Endothelial cell of umbilical vein (primary cell): ENCODE measurements at regions not wholly inside any gene's neighbourhood (a gene's known extent, or its start where the extent isn't known, plus 50 kb on each side); places are given as distances from the start of the nearest gene placed in this dataset.

ENCODE experiments used
- BruUV-seq: library from RNA; stranded (reverse); fragments of 400-500 nt; replicated peaks from 2 replicates; lab custom pipeline; 2021; lab: Mats Ljungman, UMichigan
- CTCF ChIA-PET: fragments of 300-600, 350-600 bp; sonication (Branson Sonifier 250); formaldehyde crosslinking; loops from one replicate; lab custom pipeline; 2021; ENCODE audit warnings: antibody characterized with exemption, inconsistent platforms; lab: Charles Lee
- POLR2A ChIA-PET: fragments of 300-600, 350-600 bp; sonication (Branson Sonifier 250); formaldehyde crosslinking; loops from one replicate; lab custom pipeline; 2021; ENCODE audit warnings: antibody characterized with exemption, inconsistent platforms; lab: Charles Lee
- DNase-seq: peaks from one replicate; pipeline ENCODE4 v3.0.0-alpha.2; 2011; ENCODE audit warnings: low read depth, low spot score
- FAIRE-seq: peaks from 2 replicates; lab custom pipeline; 2011; peaks lifted over from hg19 to GRCh38; lab: Jason Lieb, UNC
- H2AFZ ChIP-seq: 2 replicates; pipeline ENCODE4 v1.6.0; 2012; ENCODE audit warnings: low read depth, low read length, control low read depth, inconsistent platforms
- H3K27ac ChIP-seq: 2 replicates; pipeline ENCODE4 v1.5.1; 2011; ENCODE audit warnings: low read depth, mild to moderate bottlenecking, control low read depth, low read length, moderate library complexity; ENCODE audit not compliant: insufficient read depth
- H3K27me3 ChIP-seq, 2 experiments: 2 replicates each; pipeline versions ENCODE4 v1.6.0 to v1.6.1; 2011; ENCODE audit warnings: low read length in 2 of 2, mixed read lengths in 1 of 2; ENCODE audit not compliant: control insufficient read depth in 2 of 2, insufficient read depth in 2 of 2
- H3K36me3 ChIP-seq, 2 experiments: 2 replicates in 1 of 2; 3 replicates in 1 of 2; pipeline ENCODE4 v1.5.1; 2011; ENCODE audit warnings: low read length in 2 of 2, mild to moderate bottlenecking in 1 of 2, moderate library complexity in 1 of 2; ENCODE audit not compliant: control insufficient read depth in 2 of 2, insufficient read depth in 2 of 2; ENCODE audit errors: extremely low read depth in 1 of 2
- H3K4me1 ChIP-seq: 3 replicates; pipeline ENCODE4 v1.5.1; 2011; ENCODE audit warnings: mild to moderate bottlenecking, low read length; ENCODE audit not compliant: control insufficient read depth, insufficient read depth; ENCODE audit errors: extremely low read depth
- H3K4me2 ChIP-seq: 2 replicates; pipeline ENCODE4 v1.6.1; 2011; ENCODE audit warnings: low read length, control low read depth, mixed read lengths; ENCODE audit not compliant: insufficient read depth
- H3K4me3 ChIP-seq, 3 experiments: fragments of 200-600 bp in 1 of 3; sonication (generic), shearing (Covaris generic) in 1 of 3; replicated peaks in 1 of 3; 2 replicates each; pipeline ENCODE4 v1.5.1; 2011 to 2016; ENCODE audit warnings: control low read depth in 3 of 3, low read length in 3 of 3, mild to moderate bottlenecking in 2 of 3, inconsistent platforms in 1 of 3, low read depth in 1 of 3, moderate library complexity in 1 of 3; ENCODE audit not compliant: insufficient read depth in 1 of 3
- H3K79me2 ChIP-seq: 2 replicates; pipeline ENCODE4 v1.6.0; 2012; ENCODE audit warnings: low read length, inconsistent platforms; ENCODE audit not compliant: control insufficient read depth, insufficient read depth
- H3K9ac ChIP-seq: replicated peaks from 2 replicates; pipeline ENCODE3; 2011; ENCODE audit warnings: low read length, control low read depth; ENCODE audit not compliant: insufficient read depth; ENCODE audit errors: extremely low read depth
- H3K9me1 ChIP-seq: replicated peaks from 3 replicates; pipeline ENCODE4 v1.6.0; 2011; ENCODE audit warnings: mild to moderate bottlenecking, low read length; ENCODE audit not compliant: control insufficient read depth, insufficient read depth; ENCODE audit errors: extremely low read depth
- H3K9me3 ChIP-seq: replicated peaks from 2 replicates; pipeline ENCODE4 v1.5.1; 2012; ENCODE audit warnings: low read length, inconsistent platforms; ENCODE audit not compliant: control insufficient read depth, insufficient read depth
- H4K20me1 ChIP-seq: replicated peaks from 2 replicates; pipeline ENCODE3; 2011; ENCODE audit warnings: mild to moderate bottlenecking, low read length; ENCODE audit not compliant: control insufficient read depth, insufficient read depth; ENCODE audit errors: extremely low read depth
- EZH2 ChIP-seq: IDR thresholded peaks from 2 replicates; pipeline ENCODE4 v1.6.1; 2012; ENCODE audit warnings: borderline replicate concordance, low read depth, mild to moderate bottlenecking, moderate library complexity, low read length, inconsistent platforms; ENCODE audit not compliant: severe bottlenecking
- MYC ChIP-seq: IDR thresholded peaks from one replicate; pipeline ENCODE4 v1.6.1; 2011; ENCODE audit warnings: mild to moderate bottlenecking, low read depth, low read length
- dilution Hi-C: fragments of 300-500 bp; cut with MboI; formaldehyde crosslinking; loops from one replicate; pipeline ENCODE4 v1.15.0; 2019; ENCODE audit warnings: low sequenced_read_pairs; ENCODE audit not compliant: extremely low pct_ligation_motif_present
- intact Hi-C: fragments of 100-400 bp; cut with micrococcal nuclease; formaldehyde crosslinking; loops from one replicate; pipeline ENCODE4 v1.10.0; 2022
- TF ChIP-seq, protein P1 (sequence below), 2 donors: IDR thresholded peaks; 1 replicate in 1 of 2; 2 replicates in 1 of 2; pipeline ENCODE4 v1.5.1; 2011; ENCODE audit warnings: low read length in 2 of 2, mild to moderate bottlenecking in 2 of 2, moderate library complexity in 2 of 2, control low read depth in 1 of 2, inconsistent platforms in 1 of 2, low read depth in 1 of 2; ENCODE audit not compliant: insufficient read depth in 1 of 2; ENCODE audit errors: extremely low read depth in 1 of 2

- Histone ChIP-seq H3K4me2 (no peak overlapping the region), H3K9me3 (no peaks in the 10 kb centered on the region), H3K9ac (no peak overlapping the region), H2AFZ (no peak overlapping the region), H3K36me3 (no peaks in the 10 kb centered on the region), H3K4me3 (no peak overlapping the region), H3K9me1 (no peaks in the 10 kb centered on the region), H3K27ac (no peak overlapping the region), H4K20me1 (no peaks in the 10 kb centered on the region), H3K27me3 (peaks cover 3 to 9% of the 10 kb centered on the region in 2 experiments), H3K4me1 (no peaks in the 10 kb centered on the region), H3K79me2 (no peaks in the 10 kb centered on the region)
- DNase-seq (no peak), FAIRE-seq (no peak)
- POLR2A ChIA-PET: no interaction called here
- dilution Hi-C loops: no loop called here
- CTCF ChIA-PET: interaction anchor here (0.8 to 1.4 kb wide), 2 partner anchors 11 to 13 kb away, joined by 3 to 4 read pairs; no protein-coding TSS in a partner anchor
- intact Hi-C loops: no loop called here
- TF ChIP-seq EZH2: no peak
- TF ChIP-seq MYC: no peak
- BruUV-seq: no TSS peak
These were observed 89.4 kb downstream of the LINC00237 start for GRCh38 chr20:21016751-21017150.

DNA sequence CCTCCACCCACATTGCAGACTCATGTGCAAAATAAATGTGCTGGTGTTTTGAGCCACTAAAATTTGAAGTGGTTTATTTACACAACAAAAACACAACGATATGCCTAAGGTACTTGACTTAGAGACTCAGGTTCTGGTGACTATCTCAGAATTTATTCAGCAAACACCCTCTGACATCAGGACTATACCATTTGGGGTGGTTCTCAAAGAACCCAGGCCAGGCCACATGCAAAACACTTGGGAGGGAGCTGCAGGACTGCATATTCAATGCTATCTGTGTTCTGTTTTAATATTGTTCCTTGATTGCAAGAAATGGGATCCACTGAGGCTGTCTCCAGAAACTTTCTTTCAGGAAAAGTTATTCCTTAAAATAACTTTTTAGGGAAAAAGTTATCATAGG lies 91.6 kb downstream of the LINC00237 start:
- Histone ChIP-seq H3K27me3 (peaks cover under 1 to 2% of the 10 kb centered on the region in 2 experiments), H3K27ac (no peak overlapping the region), H3K9me1 (no peaks in the 10 kb centered on the region), H3K9ac (no peak overlapping the region), H3K79me2 (no peaks in the 10 kb centered on the region), H3K9me3 (no peaks in the 10 kb centered on the region), H3K4me3 (no peak overlapping the region), H3K4me1 (no peaks in the 10 kb centered on the region), H4K20me1 (no peaks in the 10 kb centered on the region), H3K36me3 (no peaks in the 10 kb centered on the region), H2AFZ (no peak overlapping the region), H3K4me2 (no peak overlapping the region)
- dilution Hi-C loops: no loop called here
- no peak for DNase-seq
- BruUV-seq: no TSS peak
- ChIA-PET POLR2A (no interaction called here), CTCF (no interaction called here)
- no peak for TF ChIP-seq EZH2
- TF ChIP-seq, protein P1, sequence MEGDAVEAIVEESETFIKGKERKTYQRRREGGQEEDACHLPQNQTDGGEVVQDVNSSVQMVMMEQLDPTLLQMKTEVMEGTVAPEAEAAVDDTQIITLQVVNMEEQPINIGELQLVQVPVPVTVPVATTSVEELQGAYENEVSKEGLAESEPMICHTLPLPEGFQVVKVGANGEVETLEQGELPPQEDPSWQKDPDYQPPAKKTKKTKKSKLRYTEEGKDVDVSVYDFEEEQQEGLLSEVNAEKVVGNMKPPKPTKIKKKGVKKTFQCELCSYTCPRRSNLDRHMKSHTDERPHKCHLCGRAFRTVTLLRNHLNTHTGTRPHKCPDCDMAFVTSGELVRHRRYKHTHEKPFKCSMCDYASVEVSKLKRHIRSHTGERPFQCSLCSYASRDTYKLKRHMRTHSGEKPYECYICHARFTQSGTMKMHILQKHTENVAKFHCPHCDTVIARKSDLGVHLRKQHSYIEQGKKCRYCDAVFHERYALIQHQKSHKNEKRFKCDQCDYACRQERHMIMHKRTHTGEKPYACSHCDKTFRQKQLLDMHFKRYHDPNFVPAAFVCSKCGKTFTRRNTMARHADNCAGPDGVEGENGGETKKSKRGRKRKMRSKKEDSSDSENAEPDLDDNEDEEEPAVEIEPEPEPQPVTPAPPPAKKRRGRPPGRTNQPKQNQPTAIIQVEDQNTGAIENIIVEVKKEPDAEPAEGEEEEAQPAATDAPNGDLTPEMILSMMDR (IDR thresholded peaks at IDR 0.05; ENCODE audit: extremely low read depth in 1 of 2, insufficient read depth in 1 of 2, low read depth in 1 of 2, low read length in 2 of 2): no peak
- FAIRE-seq: no peak
- intact Hi-C loops: no loop called here
